Calu3 (cell line): ENCODE measurements at regions not wholly inside any gene's neighbourhood (a gene's known extent, or its start where the extent isn't known, plus 50 kb on each side); places are given as distances from the start of the nearest gene placed in this dataset.

Experiments used
- BruUV-seq: library from RNA; stranded (reverse); fragments of 400-500 nt; replicated peaks from 2 replicates; lab custom pipeline; 2021; lab: Mats Ljungman, UMichigan
- CTCF ChIA-PET: fragments of 300-600 bp; sonication (Branson Sonifier 250); formaldehyde crosslinking; loops from one replicate; lab custom pipeline; 2022; ENCODE audit warnings: antibody characterized with exemption; lab: Charles Lee
- DNase-seq: peaks from one replicate; pipeline ENCODE4 v3.0.0; 2022
- H3K27ac Mint-ChIP-seq: one replicate; pipeline ENCODE4 v1.8.0; 2022; ENCODE audit warnings: mixed read lengths; ENCODE audit not compliant: unreplicated experiment
- H3K27me3 Mint-ChIP-seq: one replicate; pipeline ENCODE4 v1.8.0; 2022; ENCODE audit warnings: mixed read lengths; ENCODE audit not compliant: unreplicated experiment
- H3K36me3 Mint-ChIP-seq: one replicate; pipeline ENCODE4 v1.8.0; 2022; ENCODE audit warnings: mild to moderate bottlenecking, moderate library complexity, mixed read lengths; ENCODE audit not compliant: insufficient read depth, unreplicated experiment
- H3K4me1 Mint-ChIP-seq: one replicate; pipeline ENCODE4 v1.8.0; 2022; ENCODE audit warnings: mild to moderate bottlenecking, low read depth, mixed read lengths; ENCODE audit not compliant: unreplicated experiment
- H3K4me3 Mint-ChIP-seq: one replicate; pipeline ENCODE4 v1.8.0; 2022; ENCODE audit warnings: mild to moderate bottlenecking, low read depth, moderate library complexity, mixed read lengths; ENCODE audit not compliant: unreplicated experiment
- H3K9me3 Mint-ChIP-seq: one replicate; pipeline ENCODE4 v1.8.0; 2022; ENCODE audit warnings: low read depth, mixed read lengths; ENCODE audit not compliant: unreplicated experiment
- CTCF ChIP-seq: fragments of 200-600 bp; IDR thresholded peaks from one replicate; pipeline ENCODE4 v1.8.0; 2022; ENCODE audit warnings: antibody characterized with exemption; ENCODE audit not compliant: unreplicated experiment
- intact Hi-C: fragments of 100-400 bp; cut with micrococcal nuclease; formaldehyde crosslinking; loops from one replicate; pipeline ENCODE4 v1.10.0; 2022; ENCODE audit not compliant: unreplicated experiment

- TF ChIP-seq CTCF, result no peak
These were observed 759.2 kb upstream of the SLITRK1 start for GRCh38 chr13:84641491-84641890.

GRCh38 chr13:84640691-84641090 lies 758.4 kb upstream of the SLITRK1 start:
- no peak overlapping the region for H3K27ac Mint-ChIP-seq

More at GRCh38 chr13:84641491-84641890, 759.2 kb upstream of the SLITRK1 start:
- no peaks in the 10 kb centered on the region for H3K4me1 Mint-ChIP-seq
- no peaks in the 10 kb centered on the region for H3K27me3 Mint-ChIP-seq
- DNase-seq, result no peak
- no peaks in the 10 kb centered on the region for H3K36me3 Mint-ChIP-seq
- H3K27ac Mint-ChIP-seq, result no peak overlapping the region
- H3K9me3 Mint-ChIP-seq, result no peaks in the 10 kb centered on the region
- intact Hi-C loops, result no loop called here
- CTCF ChIA-PET, result no interaction called here
- no peak overlapping the region for H3K4me3 Mint-ChIP-seq
- no TSS peak for BruUV-seq

GRCh38 chr13:84630476-84630875 lies 748.2 kb upstream of the SLITRK1 start:
- no TSS peak for BruUV-seq
- Mint-ChIP-seq H3K36me3 (no peaks in the 10 kb centered on the region), H3K4me3 (no peak overlapping the region), H3K4me1 (no peaks in the 10 kb centered on the region), H3K27ac (no peak overlapping the region), H3K27me3 (no peaks in the 10 kb centered on the region), H3K9me3 (no peaks in the 10 kb centered on the region)
- intact Hi-C loops, result no loop called here
- DNase-seq, result no peak
- CTCF ChIA-PET, result no interaction called here
- no peak for TF ChIP-seq CTCF

More at GRCh38 chr13:84640691-84641090, 758.4 kb upstream of the SLITRK1 start:
- CTCF ChIA-PET, result no interaction called here
- H3K27me3 Mint-ChIP-seq, result no peaks in the 10 kb centered on the region
- BruUV-seq, result no TSS peak
- intact Hi-C loops, result no loop called here
- H3K9me3 Mint-ChIP-seq, result no peaks in the 10 kb centered on the region
- H3K4me1 Mint-ChIP-seq, result no peaks in the 10 kb centered on the region
- H3K4me3 Mint-ChIP-seq, result no peak overlapping the region
- TF ChIP-seq CTCF, result no peak
- DNase-seq, result no peak
- no peaks in the 10 kb centered on the region for H3K36me3 Mint-ChIP-seq

- H3K9me3 Mint-ChIP-seq, result no peaks in the 10 kb centered on the region
- H3K4me1 Mint-ChIP-seq, result peaks cover 6% of the 10 kb centered on the region
- CTCF ChIA-PET, result no interaction called here
- TF ChIP-seq CTCF, result no peak
- H3K36me3 Mint-ChIP-seq, result no peaks in the 10 kb centered on the region
- BruUV-seq, result no TSS peak
- no peak for DNase-seq
- no peaks in the 10 kb centered on the region for H3K27me3 Mint-ChIP-seq
- H3K4me3 Mint-ChIP-seq, result no peak overlapping the region
- no peak overlapping the region for H3K27ac Mint-ChIP-seq
- intact Hi-C loops, result no loop called here
These were observed 734.6 kb upstream of the SLITRK1 start for GRCh38 chr13:84616864-84617263.
